Esophagus mucosa (tissue), 1 donor: ENCODE measurements at regions not wholly inside any gene's neighbourhood (a gene's known extent, or its start where the extent isn't known, plus 50 kb on each side); places are given as distances from the start of the nearest gene placed in this dataset.
"Not testable (repeated sequence)": the region's sequence is repeated elsewhere in the genome, so short reads cannot be mapped to it uniquely, and the experiment has no call there.

Experiments
- ATAC-seq: fragments of 200-7000 bp; cut with Tn5 transposase; one replicate; pipeline ENCODE4 v1.9.1; 2020
- donor health status: DM: yes; HTN: yes; CAD: no.

DNA sequence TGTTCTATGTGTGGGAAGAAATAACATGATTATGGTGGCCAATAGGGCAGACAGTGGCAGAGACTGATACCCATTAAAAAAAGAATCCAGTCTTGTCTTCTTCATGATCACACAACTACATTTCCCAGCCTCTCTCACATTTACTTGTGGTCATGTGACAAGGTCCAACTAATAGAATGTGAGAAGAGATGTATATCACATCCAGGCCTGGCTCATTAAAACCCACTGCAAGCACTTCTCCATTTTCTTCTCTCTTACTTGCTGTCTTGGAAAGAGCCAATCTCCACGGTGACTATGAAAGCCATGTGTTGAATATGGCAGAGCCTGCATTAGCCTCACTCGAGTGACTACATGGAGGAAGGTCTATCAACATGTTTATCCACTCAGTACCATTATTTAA lies 306.2 kb upstream of the ZEB2 start:
- ATAC-seq: no peak

DNA sequence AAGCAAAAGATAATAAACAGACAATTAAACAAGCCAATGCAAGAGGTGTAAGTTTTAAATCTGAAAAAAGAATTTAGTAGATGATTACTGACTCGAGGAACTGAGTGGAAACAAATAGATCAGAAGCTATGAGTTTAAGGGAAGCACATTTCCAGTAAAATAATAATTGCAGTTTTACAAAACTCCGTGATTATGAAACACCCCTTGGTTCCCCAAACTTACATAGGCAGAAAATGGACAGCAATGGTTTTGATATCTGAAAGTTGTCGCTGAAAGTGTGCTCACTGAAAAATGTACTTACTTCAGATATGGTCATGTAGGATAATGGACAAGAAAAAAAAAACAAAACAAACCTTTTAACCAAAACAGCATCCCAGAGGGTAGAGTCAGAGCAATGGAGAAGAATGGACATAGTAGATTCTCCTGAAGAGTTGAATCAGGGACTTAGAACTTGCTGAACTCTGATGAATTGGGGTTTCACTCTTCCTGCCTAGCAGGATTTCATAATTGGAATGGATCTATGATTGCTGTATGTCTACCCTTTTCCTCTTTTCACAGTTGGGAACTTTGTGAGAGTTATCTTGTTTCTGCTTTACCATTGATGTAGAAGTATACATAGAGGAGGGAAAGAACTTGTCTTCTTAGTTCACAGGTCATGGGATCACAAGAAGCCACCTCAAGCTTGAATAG lies 305.6 kb upstream of the ZEB2 start:
- ATAC-seq: no peak

DNA sequence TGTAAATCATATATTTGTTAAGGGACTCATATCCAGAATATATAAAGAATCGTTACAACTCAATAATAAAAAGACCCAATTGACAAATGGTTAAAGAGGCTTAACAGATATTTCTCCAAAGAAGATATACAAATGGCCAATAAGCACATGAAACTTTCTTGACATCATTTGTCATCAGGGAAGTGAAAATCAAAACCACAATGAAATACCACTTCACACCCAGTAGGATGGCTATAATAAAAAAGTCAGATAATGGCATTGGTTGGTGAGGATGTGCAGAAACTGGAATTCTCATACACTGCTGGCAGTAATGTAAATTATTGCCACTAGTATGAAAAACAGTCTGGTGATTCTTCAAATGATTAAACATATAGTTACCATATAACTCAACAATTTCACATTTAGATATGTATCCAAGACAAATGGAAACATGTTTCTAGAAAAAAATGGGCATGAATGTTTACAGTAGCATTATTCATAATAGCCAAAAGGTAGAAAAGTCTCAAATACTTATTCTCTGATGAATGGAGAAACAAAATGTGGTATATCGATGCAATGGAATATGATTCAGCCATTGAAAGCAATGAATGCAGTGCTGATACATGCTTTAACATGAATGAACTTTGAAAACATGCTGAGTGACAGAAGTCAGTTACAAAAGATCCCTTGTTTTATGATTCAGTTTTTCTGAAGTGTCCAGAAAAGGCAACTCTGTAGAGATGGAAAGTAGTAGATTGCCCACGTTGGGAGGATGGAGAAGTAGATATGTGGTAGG lies 304.6 kb upstream of the ZEB2 start:
- ATAC-seq: no peak

DNA sequence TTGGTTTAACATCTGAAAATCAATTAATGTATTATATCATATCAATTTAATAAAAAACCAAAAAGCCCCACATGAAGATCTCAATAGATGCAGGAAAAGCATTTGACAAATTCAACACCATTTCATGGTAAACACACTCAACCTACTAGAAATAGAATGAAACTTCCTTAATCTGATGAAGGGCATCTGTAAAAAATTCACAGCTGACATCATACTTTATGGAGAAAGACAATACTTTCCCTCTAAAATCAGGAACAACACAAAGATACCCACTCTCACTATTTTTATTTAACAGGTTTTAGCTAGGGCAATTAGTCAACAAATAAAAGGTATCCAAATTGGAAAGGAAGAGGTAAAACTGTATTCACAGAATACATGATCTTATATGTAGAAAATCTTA lies 303.0 kb upstream of the ZEB2 start:
- no peak for ATAC-seq

DNA sequence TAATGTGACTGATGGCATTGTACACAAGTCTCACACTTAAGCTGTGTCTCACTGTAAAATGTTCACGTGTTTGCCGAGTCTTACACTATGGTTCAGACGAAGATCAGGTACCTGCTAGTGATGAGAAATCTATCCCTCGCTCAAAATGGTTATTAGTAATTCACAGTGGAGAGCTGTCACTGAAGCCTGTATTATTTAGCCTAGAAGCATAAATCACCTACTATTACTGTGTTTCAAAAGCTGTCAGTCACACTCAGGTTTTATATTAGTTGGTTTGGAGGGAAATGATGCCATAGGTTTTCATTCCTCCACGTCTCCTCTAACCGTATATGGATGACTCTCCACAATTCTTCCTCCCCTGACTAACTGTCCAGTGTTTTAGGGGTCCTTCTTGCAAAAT lies 292.4 kb upstream of the ZEB2 start:
- ATAC-seq: no peak

DNA sequence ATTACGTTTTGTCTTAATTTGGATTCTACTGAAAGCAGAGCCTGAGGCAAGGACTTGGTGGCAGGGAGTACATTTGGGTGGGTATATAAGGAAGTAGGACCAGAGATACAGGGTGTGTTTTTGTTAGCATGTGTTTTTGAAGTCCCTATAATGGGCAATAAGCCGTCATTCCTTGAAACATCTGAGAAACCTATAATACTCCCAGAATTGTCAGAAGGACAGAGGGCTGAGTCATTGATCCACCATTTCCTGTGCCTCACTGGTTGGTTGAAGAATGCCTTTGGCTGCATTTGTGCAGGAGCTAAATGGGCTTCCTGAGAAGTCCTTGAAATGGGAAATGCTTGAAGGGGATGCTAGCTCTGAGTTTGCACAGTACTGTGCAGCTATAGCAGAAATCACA lies 281.8 kb upstream of the ZEB2 start:
- no peak for ATAC-seq

DNA sequence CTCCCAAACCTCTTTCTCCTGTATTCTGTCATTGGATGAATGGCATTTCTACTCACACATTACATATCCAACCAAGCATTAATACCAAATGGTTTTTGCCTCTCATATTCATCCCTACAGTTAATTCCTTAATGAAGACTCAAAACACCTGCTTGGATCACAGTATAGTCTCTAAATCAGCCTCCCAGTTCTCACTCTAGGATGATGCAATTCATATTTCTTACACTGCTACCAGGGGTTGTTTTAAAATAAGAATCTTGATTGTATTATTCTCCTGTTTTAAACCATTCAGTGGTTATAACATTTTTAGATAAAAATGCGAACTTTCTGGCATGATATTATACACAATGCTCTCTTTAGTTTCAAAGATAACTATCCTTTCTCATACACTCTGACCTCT lies 281.4 kb upstream of the ZEB2 start:
- ATAC-seq: no peak

DNA sequence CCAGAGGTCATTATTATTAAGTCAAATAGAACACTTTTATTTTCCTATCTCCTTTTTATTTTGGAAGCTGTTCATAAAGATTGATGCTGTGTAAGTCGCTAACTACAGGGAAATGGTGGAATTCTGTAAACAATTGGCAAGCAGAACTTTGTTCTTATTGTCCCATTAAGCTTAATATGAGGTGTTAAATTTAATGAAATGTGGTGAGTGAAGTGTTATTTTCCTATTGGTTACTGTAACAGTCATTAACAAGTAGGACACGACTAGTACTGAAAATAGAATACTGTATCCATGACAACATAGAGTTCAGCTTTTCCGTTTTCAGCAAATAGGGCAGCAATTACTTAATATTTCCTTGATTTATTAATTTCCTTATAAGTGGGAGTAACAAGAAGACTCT lies 279.1 kb upstream of the ZEB2 start:
- no peak for ATAC-seq

DNA sequence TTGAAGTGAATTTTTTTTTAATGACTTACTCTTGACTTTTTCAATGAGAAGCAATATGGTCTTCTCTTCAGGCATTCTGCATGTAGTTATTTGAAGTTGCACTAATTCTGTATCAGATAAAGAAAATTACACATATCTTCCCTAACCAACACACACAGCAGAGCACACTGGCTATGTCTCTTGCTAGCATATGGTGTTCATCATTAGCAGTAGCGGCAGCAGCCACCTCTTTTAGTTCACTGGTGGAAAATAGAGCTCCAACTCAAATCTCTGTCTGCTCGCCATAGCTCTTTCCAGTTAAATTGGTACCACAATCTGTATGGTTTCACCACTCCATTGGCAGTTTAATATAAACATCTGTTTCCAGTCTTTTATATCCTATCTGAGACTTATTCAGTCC lies 278.1 kb upstream of the ZEB2 start:
- no peak for ATAC-seq

DNA sequence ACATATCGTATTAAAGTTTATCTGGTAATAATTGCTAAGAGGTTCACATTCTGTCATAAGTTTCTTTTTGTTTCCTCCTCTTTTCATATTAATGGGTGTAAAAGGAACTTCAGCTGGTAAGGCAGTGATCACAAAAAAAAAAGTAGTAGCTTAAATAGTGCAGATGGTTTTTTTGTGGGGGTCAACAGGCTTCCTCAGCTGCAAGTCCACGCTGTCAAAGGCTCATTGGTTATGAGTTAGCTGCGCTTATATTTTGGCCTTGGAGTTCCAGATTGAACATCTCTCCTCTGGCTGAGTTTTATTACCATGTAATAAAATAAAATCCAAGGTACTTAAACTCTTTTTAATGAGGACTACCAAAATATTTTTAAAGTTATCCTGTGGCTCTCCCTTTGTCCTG lies 277.0 kb upstream of the ZEB2 start:
- ATAC-seq: no peak

DNA sequence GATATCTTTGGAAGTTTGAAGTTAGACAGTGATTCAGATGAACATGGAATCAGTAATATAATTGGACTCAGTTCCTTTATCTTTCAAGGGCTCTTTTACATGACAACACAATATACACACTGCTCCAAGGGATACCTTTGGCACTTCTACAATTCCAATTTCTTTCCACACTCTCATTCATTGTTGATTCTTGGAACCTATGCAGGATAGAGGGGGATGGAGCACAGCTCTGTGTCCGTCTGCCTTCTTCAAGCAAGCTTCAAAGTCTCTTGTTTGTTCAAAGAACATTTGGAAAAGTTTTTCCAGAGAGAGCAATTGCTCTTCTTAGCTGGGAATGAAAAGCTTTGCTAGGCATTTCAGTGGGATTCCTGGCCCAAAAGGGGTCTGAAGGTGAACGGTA lies 276.2 kb upstream of the ZEB2 start:
- no peak for ATAC-seq

DNA sequence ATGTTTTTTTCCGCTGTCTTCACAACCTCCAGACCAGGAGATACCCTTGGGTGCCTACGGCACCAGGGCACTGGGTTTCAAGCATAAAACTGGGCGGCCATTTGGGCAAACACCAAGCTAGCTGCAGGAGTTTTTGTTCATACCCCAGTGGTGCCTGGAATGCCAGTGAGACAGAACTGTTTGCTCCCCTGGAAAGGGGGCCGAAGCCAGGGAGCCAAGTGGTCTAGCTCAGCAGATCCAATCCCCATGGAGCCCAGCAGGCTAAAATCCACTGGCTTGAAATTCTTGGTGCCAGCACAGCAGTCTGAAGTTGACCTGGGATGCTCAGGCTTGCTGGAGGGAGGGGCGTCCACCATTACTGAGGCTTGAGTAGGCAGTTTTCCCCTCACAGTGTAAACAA lies 265.3 kb upstream of the ZEB2 start:
- no peak for ATAC-seq

DNA sequence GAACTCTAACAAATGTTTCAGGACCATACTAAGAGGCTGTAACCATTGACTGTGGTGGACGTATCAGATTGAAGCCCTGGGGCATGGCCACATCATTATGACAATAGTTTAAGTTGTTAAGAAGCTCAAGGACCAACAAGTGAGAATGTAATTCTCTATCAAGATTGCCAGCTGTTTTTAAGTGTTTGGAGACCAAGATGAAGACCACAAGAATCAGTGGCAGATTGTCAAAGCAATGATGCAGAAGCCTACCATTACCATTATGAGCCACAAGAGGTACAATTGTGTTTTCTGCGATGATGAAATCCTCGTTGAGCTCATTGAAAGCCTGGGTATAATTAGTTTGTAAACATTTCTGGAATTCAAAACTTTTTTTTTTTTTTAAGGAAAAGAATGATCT lies 261.1 kb upstream of the ZEB2 start:
- ATAC-seq: no peak

DNA sequence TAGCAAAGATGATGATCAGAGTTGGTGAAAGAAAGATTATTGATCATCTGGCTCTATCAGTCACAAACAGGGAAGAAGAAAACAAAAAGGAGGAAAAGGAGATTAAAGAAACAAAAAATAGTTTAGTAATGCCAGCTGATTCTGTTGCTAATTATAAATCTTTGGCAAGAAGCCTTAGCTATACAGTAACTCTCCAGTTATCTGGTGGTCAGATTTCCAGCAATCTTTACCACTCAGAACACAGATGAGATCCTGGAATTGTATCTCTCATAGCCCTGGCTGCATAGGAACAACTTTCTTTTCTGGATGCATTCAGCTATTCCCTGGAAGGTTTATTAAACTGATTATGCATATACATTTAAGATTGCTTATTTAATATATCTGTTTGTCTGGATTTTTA lies 256.8 kb upstream of the ZEB2 start:
- ATAC-seq: no peak

DNA sequence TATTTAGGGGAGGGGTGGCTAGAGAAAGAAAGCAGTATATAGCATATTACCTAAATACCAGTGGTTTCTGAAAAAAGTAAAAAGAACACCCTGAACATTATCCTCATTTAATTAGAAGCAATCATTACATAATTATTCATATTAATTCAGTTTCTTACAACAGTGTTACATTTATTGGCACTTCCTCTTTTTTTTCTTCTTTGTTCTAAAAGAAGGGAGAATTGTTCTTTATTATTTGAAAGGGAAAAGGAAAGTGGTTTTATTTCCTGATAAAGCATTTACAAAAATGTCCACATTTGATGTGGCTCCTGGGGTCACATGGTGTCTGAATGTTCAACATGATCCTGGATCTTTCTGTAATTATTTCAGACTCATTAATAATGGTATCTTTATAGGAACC lies 254.9 kb upstream of the ZEB2 start:
- no peak for ATAC-seq

DNA sequence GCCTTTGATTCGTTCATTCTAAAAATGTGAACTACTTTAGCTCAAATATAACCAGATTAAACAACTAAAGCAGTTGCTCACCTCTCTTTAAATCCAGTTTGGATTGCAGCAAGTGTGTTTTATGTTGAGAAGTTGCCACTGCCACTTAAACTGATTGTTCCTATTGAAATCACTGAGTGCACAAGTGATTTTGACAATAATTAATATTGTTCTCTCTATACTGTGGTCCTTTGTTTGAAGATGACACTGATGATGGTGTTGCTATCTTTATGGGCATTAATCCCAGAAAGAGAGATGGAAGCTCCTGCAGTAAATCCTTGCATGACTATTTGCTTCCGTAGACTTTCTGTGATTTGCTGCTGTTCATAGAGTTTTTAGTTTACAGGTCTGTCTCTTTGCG lies 251.4 kb upstream of the ZEB2 start:
- no peak for ATAC-seq

DNA sequence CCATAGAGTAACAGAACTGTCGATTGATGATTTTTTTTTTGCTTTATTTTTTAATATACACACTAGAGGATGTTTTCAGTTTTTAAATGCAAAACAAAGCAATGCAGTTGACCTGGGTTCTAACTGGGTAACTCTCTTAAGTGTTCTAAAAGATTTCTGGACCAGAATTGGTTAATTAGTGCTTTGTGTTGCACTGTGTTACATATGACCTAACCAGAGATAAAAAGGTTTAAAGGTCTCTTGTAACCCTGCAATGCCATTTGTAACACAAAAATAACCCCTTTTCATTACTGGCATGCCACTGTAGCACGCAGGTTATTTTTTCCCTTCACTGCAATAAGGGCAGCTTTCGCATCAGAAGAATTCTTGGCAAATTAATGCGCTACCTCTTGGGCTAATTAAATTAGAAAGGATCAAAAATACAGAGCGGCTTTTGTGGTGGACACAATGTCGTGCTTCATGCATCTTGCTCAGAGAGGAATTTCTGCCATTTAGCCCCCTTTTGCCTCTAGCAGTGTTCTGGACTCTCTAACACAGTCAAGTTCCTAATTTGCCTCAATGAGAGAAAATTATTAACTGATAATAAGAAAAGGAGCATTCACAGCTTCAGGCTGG lies 250.8 kb upstream of the ZEB2 start:
- ATAC-seq: no peak

DNA sequence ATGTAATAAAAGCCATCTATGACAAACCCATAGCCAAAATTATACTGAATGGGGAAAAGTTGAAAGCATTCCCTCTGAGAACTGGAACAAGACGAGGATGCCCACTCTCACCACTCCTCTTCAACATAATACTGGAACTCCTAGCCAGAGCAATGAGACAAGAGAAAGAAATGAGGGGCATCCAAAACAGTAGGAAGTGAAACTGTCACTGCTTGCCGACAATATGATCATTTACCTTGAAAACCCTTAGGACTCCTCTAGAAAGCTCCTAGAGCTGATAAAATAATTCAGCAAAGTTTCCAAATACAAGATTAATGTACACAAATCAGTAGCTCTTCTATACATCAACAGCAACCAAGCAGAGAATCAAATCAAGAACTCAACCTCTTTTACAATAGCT lies 241.0 kb upstream of the ZEB2 start:
- ATAC-seq: not testable (repeated sequence)

DNA sequence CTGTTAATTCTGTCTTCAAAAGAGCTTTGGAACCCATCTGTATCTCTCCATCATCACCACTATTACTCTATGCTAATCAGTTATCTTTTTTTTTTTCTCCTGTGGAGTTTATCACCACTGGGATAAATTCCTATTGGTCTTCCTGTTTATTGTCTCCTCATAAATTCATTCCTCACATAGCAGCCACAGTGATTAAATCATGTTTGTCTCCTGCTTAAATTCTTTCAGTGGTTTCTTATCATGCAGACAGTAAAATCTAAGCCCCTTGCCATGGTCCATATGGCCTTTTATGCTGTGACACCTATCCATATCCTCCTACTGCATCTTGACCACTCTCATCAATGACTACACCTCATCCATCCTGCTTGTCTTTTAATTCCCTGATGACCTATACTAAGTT lies 239.8 kb upstream of the ZEB2 start:
- ATAC-seq: no peak

DNA sequence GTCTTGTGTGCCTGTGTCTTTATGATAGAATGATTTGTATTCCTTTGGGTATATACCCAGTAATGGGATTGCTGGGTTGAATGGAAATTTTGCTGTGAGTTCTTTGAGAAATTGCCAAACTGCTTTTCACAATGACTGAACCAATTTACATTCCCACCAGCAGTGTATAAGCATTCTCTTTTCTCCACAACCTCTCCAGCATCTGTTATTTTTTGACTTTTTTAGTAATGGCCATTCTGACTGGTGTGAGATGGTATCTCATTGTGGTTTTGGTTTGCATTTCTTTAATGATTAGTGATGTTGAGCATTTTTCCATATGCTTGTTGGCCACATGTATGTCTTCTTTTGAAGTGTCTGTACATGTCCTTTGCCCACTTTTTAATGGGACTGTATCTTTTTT lies 238.3 kb upstream of the ZEB2 start:
- ATAC-seq: not testable (repeated sequence)

DNA sequence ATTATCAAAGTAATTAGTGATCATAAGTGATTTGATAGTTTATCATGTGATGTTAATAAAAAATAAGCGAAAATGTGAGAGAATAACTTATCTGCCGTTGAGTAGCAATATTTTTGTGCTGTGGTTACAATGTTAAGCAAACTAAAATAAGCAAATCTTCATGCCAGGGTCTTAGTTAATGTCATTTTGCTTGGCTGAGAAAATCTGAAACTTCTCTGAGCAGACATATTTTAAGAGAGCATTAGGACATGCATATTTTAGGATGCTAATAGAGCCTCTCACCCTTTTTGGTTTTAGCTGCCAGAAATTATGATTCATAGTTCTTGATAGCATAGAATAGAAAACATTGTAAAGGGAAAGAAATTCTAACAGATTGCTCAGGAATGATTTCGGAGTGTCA lies 233.5 kb upstream of the ZEB2 start:
- ATAC-seq: no peak

DNA sequence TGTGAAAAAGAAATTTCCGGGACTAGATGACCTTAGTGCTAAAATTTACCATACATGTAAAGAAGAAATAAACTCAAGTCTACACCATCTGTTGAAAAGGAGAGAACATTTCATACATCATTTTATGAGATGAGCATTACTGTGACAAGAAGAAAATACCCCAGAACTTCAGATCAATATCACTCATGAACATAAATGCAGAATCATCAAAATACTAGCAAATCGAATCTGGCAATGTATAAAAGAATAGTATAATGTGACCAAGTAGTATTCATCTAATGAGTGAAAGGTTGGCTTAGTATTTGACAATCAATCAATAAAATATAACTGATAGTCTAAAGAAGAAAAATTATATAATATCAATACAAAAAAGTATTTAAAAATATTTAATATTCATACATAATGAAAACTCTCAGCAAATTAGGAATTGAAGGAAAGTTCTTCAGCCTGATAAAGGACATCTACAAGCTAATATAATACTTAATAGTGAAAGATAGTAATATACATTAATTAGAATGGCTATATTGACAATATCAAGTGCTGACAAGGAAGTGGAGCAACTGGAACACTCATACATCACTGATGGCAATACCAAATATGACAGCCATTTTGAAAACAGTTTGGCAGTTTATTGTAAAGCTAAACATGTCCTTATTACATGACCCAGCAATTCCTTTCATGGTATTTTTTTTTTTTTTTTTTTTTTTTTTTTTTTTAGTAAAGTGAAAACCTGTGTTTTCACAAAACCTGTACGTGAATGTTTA lies 231.4 kb upstream of the ZEB2 start:
- ATAC-seq: no peak

DNA sequence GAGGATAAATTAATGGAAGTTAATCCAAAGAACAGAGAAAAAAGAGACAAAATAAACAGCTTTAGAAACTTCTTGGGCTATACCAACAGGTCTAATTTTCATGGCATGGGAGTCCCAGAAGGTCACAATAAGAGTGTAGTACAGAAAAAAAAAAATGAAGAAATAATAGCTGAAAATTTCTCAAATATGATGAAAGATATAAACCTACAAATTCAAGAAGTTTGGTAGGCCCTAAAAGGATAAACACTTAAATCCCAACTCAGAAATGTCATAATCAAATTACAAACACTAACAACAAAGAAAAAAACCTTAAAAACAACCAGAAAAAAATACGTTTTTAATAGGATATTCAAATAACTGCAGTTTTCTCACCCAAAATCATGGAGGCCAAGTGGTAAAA lies 229.3 kb upstream of the ZEB2 start:
- ATAC-seq: no peak

DNA sequence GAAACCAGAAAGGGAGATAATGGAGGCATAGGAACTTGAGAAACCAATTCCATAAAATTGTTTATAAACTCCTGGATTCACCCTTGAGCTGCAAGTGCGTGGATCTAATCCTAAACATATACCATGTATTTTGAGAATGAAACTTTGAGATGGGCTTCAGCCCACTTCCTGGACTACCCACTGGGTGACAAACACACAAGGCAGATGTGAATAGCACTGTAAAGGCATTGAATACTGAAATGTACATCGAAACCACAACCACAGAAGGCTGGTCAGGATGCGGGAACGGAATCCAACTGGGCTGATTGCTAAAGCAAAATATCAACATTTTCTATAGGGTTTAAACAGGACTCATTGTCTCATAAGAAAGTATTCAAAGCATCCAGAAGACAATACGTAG lies 228.5 kb upstream of the ZEB2 start:
- no peak for ATAC-seq
